Nephron progenitor cell (in vitro differentiated cells): ENCODE measurements at regions not wholly inside any gene's neighbourhood (a gene's known extent, or its start where the extent isn't known, plus 50 kb on each side); places are given as distances from the start of the nearest gene placed in this dataset.

Experiments used
- DNase-seq: peaks from one replicate; pipeline ENCODE4 v3.0.0; 2021
- H3K27ac Mint-ChIP-seq: 2 replicates; pipeline ENCODE4 v1.8.0; 2021; ENCODE audit warnings: mild to moderate bottlenecking, moderate library complexity, mixed read lengths
- H3K27me3 Mint-ChIP-seq: 2 replicates; pipeline ENCODE4 v1.8.0; 2021; ENCODE audit warnings: mild to moderate bottlenecking, low read depth, mixed read lengths; ENCODE audit not compliant: poor library complexity
- H3K36me3 Mint-ChIP-seq: 2 replicates; pipeline ENCODE4 v1.8.0; 2021; ENCODE audit warnings: low read depth, mixed read lengths
- H3K4me1 Mint-ChIP-seq: 2 replicates; pipeline ENCODE4 v1.8.0; 2021; ENCODE audit warnings: mixed read lengths
- H3K4me3 Mint-ChIP-seq: 2 replicates; pipeline ENCODE4 v1.8.0; 2021; ENCODE audit warnings: mild to moderate bottlenecking, moderate library complexity, mixed read lengths
- H3K9me3 Mint-ChIP-seq: 2 replicates; pipeline ENCODE4 v1.8.0; 2021; ENCODE audit warnings: mild to moderate bottlenecking, moderate library complexity, mixed read lengths
- TF ChIP-seq, protein P1 (sequence below): fragments of 200-600 bp; sonication (generic); IDR thresholded peaks from 2 replicates; pipeline ENCODE4 v1.5.0; 2021; ENCODE audit warnings: antibody characterized with exemption

DNA sequence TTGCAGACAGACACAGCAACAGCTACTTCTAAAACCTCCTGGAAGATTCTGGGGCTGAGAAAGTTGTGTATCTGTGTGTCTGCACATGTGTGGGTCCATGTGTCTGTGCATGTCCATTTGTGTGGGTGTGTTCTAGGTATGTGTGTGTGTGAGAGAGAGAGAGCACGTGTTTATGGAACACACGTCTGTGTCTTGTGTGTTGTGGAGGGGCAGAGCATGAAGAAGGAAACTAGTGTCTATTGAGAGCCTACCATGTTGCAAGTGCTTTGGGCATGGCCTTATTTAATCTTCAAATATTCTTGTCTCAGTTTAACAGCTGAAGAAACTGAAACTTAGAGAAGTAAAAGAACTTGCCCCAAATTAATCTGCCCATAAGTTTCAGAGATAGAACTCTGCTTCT is 327.5 kb downstream of the UACA start:
- DNase-seq, result no peak
- Mint-ChIP-seq H3K27ac (no peak overlapping the region), H3K9me3 (no peaks in the 10 kb centered on the region), H3K27me3 (peaks cover 11% of the 10 kb centered on the region), H3K4me1 (peaks cover 57% of the 10 kb centered on the region), H3K4me3 (no peak overlapping the region), H3K36me3 (no peaks in the 10 kb centered on the region)
- TF ChIP-seq, protein P1, sequence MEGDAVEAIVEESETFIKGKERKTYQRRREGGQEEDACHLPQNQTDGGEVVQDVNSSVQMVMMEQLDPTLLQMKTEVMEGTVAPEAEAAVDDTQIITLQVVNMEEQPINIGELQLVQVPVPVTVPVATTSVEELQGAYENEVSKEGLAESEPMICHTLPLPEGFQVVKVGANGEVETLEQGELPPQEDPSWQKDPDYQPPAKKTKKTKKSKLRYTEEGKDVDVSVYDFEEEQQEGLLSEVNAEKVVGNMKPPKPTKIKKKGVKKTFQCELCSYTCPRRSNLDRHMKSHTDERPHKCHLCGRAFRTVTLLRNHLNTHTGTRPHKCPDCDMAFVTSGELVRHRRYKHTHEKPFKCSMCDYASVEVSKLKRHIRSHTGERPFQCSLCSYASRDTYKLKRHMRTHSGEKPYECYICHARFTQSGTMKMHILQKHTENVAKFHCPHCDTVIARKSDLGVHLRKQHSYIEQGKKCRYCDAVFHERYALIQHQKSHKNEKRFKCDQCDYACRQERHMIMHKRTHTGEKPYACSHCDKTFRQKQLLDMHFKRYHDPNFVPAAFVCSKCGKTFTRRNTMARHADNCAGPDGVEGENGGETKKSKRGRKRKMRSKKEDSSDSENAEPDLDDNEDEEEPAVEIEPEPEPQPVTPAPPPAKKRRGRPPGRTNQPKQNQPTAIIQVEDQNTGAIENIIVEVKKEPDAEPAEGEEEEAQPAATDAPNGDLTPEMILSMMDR, result no peak

DNA sequence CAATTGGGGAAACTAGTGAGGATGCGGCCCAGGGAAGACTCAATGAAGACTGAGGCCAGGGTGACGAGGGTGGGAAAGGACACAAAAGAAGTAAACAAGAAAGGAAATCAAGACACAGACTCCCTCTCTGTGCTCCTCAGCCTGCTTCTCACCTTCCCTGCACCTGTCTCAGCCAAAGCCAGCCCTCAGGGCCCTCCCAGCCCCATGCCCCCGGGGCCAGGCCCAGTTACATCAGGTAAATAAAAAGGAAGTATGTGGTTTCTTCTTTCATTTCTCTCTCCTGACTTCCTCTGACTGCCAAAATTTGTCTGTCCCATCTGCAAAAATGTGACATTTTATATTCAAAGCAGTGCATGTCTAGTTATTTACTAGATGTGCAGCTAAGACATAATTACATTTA is 328.0 kb downstream of the UACA start:
- no peaks in the 10 kb centered on the region for H3K9me3 Mint-ChIP-seq
- TF ChIP-seq, protein P1, result no peak

DNA sequence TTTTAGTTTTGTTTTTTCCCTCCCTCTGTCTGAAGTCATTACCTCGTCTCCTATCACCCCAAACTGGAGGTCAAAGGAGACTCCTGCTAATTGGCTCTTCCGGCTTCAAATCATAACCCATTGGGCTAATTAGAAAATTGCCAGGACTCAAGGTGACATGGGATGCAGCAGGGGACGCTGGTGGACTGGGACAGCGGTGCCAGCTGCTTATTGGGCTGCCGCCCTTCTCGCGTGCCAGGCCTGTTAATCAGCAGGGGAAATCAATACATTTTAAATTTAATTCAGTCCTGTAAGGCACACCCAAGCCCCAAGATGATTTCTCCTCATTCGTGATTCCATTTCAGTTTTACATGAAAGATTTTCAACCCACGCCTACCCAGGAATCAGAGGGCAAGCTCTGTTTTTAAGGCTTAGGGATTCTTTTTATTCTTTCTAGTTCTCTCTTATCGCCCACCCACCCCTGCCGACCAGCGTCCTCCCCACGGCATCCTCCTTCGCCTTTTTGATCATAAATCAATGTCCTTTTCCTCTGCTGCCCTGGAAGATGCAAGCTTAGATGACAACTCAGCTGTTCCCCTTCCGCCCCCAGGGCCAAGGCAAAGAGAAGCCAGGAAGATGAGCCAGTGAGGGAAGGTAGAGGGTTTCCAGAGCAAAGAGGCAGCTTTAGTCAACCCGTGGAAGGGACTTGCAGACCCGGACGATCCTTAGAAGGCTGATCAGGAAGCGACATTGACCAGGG is 329.6 kb downstream of the UACA start:
- H3K36me3 Mint-ChIP-seq, result no peaks in the 10 kb centered on the region
- H3K9me3 Mint-ChIP-seq, result peaks cover 14% of the 10 kb centered on the region
- H3K27ac Mint-ChIP-seq, result peak overlapping the region; percentile 64
- peaks cover 6% of the 10 kb centered on the region for H3K27me3 Mint-ChIP-seq
- H3K4me1 Mint-ChIP-seq, result peaks cover 51% of the 10 kb centered on the region
- TF ChIP-seq, protein P1, result no peak
- peak overlapping the region; percentile 51 for H3K4me3 Mint-ChIP-seq
- DNase-seq, result no peak

More for the DNA sequence above, 328.0 kb downstream of the UACA start:
- H3K4me3 Mint-ChIP-seq, result no peak overlapping the region
- DNase-seq, result no peak
- no peak overlapping the region for H3K27ac Mint-ChIP-seq
- peaks cover 57% of the 10 kb centered on the region for H3K4me1 Mint-ChIP-seq
- peaks cover 11% of the 10 kb centered on the region for H3K27me3 Mint-ChIP-seq
- no peaks in the 10 kb centered on the region for H3K36me3 Mint-ChIP-seq

DNA sequence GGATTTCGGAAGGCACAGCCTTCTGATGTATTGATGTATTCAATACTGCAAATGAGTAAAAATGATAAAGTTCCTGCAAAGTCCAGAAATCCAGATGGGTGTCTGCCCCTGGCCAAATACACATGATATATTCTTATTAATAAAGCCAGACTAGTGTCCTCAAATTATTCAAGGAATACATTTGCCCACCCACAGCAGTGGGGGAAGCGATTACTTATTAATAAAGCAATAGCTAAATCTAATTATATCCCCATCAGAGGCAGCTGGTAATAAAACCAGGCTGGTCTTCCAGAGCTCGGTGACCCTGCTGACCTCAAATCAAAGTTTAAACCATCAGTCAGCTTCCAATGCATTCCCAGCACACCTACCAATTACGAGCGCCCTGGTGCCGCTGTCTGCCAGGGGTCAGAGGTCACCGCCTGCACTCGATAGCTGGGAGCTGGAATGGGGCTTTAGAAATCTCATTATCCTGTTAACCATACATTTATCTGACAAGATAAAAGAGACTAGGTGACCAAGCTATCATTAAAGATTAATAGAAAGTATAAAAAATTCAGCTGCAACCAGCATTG is 330.3 kb downstream of the UACA start:
- Mint-ChIP-seq H3K27ac (no peak overlapping the region), H3K4me3 (no peak overlapping the region), H3K4me1 (peaks cover 47% of the 10 kb centered on the region), H3K36me3 (no peaks in the 10 kb centered on the region), H3K27me3 (peaks cover 6% of the 10 kb centered on the region), H3K9me3 (peaks cover 22% of the 10 kb centered on the region)
- TF ChIP-seq, protein P1, result no peak
- peak; percentile 75 for DNase-seq

DNA sequence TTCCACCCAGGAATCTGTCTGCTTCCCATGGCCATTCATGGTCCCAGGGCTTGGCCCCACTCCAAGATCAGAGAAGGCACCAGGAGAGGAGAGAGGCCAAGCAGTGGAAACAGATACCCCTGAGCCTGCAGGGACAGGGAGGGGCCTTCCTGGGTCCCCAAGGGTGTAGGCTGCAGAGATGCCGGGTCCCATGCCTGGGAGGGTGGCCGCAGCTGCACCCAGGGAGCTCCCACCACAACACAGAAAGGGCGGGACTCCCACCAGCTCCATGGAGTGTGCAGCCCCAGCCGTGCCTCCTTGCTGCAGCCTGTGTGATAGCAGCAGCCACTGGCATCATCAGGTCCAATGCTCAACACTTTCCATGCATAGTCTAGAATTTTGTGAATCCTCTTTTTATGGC is 331.5 kb downstream of the UACA start:
- H3K27ac Mint-ChIP-seq, result no peak overlapping the region
- peaks cover 44% of the 10 kb centered on the region for H3K4me1 Mint-ChIP-seq
- H3K27me3 Mint-ChIP-seq, result no peaks in the 10 kb centered on the region
- no peak for DNase-seq
- no peak overlapping the region for H3K4me3 Mint-ChIP-seq
- TF ChIP-seq, protein P1, result no peak
- H3K9me3 Mint-ChIP-seq, result peaks cover 23% of the 10 kb centered on the region
- no peaks in the 10 kb centered on the region for H3K36me3 Mint-ChIP-seq

DNA sequence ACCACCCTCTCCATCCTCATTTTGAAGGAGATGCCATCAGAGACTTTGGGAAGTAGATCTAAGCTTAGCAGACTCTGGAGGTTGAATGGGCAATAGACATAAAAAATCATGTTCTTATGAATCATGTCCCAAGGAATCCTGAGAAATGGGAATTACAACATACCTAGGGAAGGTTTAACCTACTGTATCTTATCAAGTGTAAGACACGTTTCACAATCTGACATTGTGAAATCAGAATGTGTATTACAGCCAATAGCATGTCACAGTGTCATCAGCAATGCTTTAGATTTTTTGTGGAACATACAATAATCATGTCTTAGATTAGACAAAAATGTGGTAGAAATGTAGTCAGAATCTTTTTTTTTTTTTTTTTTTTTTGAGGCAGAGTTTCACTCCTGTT is 332.4 kb upstream of the TLE3 start:
- Mint-ChIP-seq H3K27ac (no peak overlapping the region), H3K4me1 (peaks cover 33% of the 10 kb centered on the region), H3K4me3 (no peak overlapping the region), H3K9me3 (peaks cover 23% of the 10 kb centered on the region), H3K36me3 (no peaks in the 10 kb centered on the region), H3K27me3 (peaks cover 4% of the 10 kb centered on the region)
- TF ChIP-seq, protein P1, result no peak
- DNase-seq, result no peak
